Uterus (tissue), 2 donors: ENCODE measurements at regions not wholly inside any gene's neighbourhood (a gene's known extent, or its start where the extent isn't known, plus 50 kb on each side); places are given as distances from the start of the nearest gene placed in this dataset.

Experiments
- CTCF ChIP-seq, 4 experiments: fragments of 200-600 bp in 2 of 4; fragments of 450-650 bp in 2 of 4; sonication (generic) in 2 of 4; IDR thresholded peaks; one replicate each; pipeline ENCODE4 v1.5.1; 2016 to 2019; ENCODE audit warnings: antibody characterized with exemption in 4 of 4, mild to moderate bottlenecking in 2 of 4, moderate library complexity in 1 of 4
- POLR2A ChIP-seq, 2 donors: fragments of 450-650 bp; IDR thresholded peaks; one replicate each; pipeline ENCODE4 v1.6.1; 2016; ENCODE audit warnings: antibody characterized with exemption in 2 of 2, mild to moderate bottlenecking in 1 of 2, moderate library complexity in 1 of 2

- TF ChIP-seq CTCF (IDR thresholded peaks at IDR 0.05) (no peak), POLR2A (IDR thresholded peaks at IDR 0.05) (no peak)
Measured at GRCh38 chr13:74258961-74259360, 124.8 kb upstream of the KLF12 start.
